ENCODE measurements at regions not wholly inside any gene's neighbourhood (a gene's known extent, or its start where the extent isn't known, plus 50 kb on each side); places are given as distances from the start of the nearest gene placed in this dataset.

GRCh38 chr1:239593527-239593926 lies 207.2 kb downstream of the CHRM3 start:
- no peak for TF ChIP-seq CTCF (IDR thresholded peaks at IDR 0.05)
- TF ChIP-seq POLR2A (IDR thresholded peaks at IDR 0.05): no peak
- TF ChIP-seq EP300 (IDR thresholded peaks at IDR 0.05): no peak

Data from ovary (tissue), 3 donors.